Uterus (tissue), 3 donors: ENCODE measurements at regions not wholly inside any gene's neighbourhood (a gene's known extent, or its start where the extent isn't known, plus 50 kb on each side); places are given as distances from the start of the nearest gene placed in this dataset.

Source experiments
- DNase-seq, 2 donors: peaks; one replicate each; pipeline ENCODE4 v3.0.0-alpha.2; 2019 to 2020
- H3K27ac ChIP-seq, 2 donors: fragments of 200-600 bp; sonication (generic); 1 replicate in 1 of 2; 2 replicates in 1 of 2; pipeline ENCODE4 v1.5.1; 2016 to 2018
- H3K27me3 ChIP-seq, 2 donors: fragments of 200-600 bp; sonication (generic); one replicate each; pipeline ENCODE4 v1.5.1; 2018 to 2019; ENCODE audit warnings: control low read depth in 1 of 2
- H3K36me3 ChIP-seq, 2 donors: fragments of 200-600 bp; sonication (generic); one replicate each; pipeline ENCODE4 v1.5.1; 2019; ENCODE audit warnings: control low read depth in 1 of 2
- H3K4me1 ChIP-seq, 2 donors: fragments of 200-600 bp; sonication (generic); one replicate each; pipeline ENCODE4 v1.5.1; 2018 to 2019; ENCODE audit warnings: control low read depth in 1 of 2
- H3K4me3 ChIP-seq, 2 donors: fragments of 200-600 bp; sonication (generic); 1 replicate in 1 of 2; 2 replicates in 1 of 2; pipeline ENCODE4 v1.5.1; 2018 to 2019; ENCODE audit warnings: mild to moderate bottlenecking in 1 of 2
- H3K9me3 ChIP-seq, 2 donors: fragments of 200-600 bp; sonication (generic); one replicate each; pipeline ENCODE4 v1.5.1; 2019; ENCODE audit warnings: control low read depth in 1 of 2
- POLR2A ChIP-seq, 2 donors: fragments of 450-650 bp; IDR thresholded peaks; one replicate each; pipeline ENCODE4 v1.6.1; 2016; ENCODE audit warnings: antibody characterized with exemption in 2 of 2, mild to moderate bottlenecking in 1 of 2, moderate library complexity in 1 of 2
- intact Hi-C: fragments of 100-400 bp; cut with DNase I; formaldehyde crosslinking; loops from one replicate; pipeline ENCODE4 v1.15.1; 2023; ENCODE audit warnings: low total_unique reads
- TF ChIP-seq, protein P1 (sequence below), 4 experiments: fragments of 200-600 bp in 2 of 4; fragments of 450-650 bp in 2 of 4; sonication (generic) in 2 of 4; IDR thresholded peaks; one replicate each; pipeline ENCODE4 v1.5.1; 2016 to 2019; ENCODE audit warnings: antibody characterized with exemption in 4 of 4, mild to moderate bottlenecking in 2 of 4, moderate library complexity in 1 of 4
- donor health status: DM: yes; HTN: yes; CAD: no.

GRCh38 chr4:186881521-186882220 is 158.0 kb upstream of the FAT1 start:
- Histone ChIP-seq H3K4me3 (no peak overlapping the region), H3K27me3 (no peaks in the 10 kb centered on the region), H3K36me3 (no peaks in the 10 kb centered on the region), H3K27ac (no peak overlapping the region), H3K9me3 (no peaks in the 10 kb centered on the region), H3K4me1 (no peaks in the 10 kb centered on the region)
- TF ChIP-seq, protein P1, sequence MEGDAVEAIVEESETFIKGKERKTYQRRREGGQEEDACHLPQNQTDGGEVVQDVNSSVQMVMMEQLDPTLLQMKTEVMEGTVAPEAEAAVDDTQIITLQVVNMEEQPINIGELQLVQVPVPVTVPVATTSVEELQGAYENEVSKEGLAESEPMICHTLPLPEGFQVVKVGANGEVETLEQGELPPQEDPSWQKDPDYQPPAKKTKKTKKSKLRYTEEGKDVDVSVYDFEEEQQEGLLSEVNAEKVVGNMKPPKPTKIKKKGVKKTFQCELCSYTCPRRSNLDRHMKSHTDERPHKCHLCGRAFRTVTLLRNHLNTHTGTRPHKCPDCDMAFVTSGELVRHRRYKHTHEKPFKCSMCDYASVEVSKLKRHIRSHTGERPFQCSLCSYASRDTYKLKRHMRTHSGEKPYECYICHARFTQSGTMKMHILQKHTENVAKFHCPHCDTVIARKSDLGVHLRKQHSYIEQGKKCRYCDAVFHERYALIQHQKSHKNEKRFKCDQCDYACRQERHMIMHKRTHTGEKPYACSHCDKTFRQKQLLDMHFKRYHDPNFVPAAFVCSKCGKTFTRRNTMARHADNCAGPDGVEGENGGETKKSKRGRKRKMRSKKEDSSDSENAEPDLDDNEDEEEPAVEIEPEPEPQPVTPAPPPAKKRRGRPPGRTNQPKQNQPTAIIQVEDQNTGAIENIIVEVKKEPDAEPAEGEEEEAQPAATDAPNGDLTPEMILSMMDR (IDR thresholded peaks at IDR 0.05) = no peak
- no peak for TF ChIP-seq POLR2A (IDR thresholded peaks at IDR 0.05)
- intact Hi-C loops = no loop called here
- DNase-seq = no peak

- H3K9me3 ChIP-seq = no peaks in the 10 kb centered on the region
- no peaks in the 10 kb centered on the region for H3K4me1 ChIP-seq
- intact Hi-C loops = no loop called here
- no peak overlapping the region for H3K4me3 ChIP-seq
- DNase-seq = no peak
- no peaks in the 10 kb centered on the region for H3K27me3 ChIP-seq
- no peak overlapping the region for H3K27ac ChIP-seq
- H3K36me3 ChIP-seq = no peaks in the 10 kb centered on the region
- TF ChIP-seq, protein P1 (IDR thresholded peaks at IDR 0.05) = no peak
- TF ChIP-seq POLR2A (IDR thresholded peaks at IDR 0.05) = no peak
Observed at GRCh38 chr4:186882293-186882692, 158.6 kb upstream of the FAT1 start.

- no peaks in the 10 kb centered on the region for H3K9me3 ChIP-seq
- H3K4me3 ChIP-seq = no peak overlapping the region
- no peaks in the 10 kb centered on the region for H3K27me3 ChIP-seq
- no peak for TF ChIP-seq POLR2A (IDR thresholded peaks at IDR 0.05)
- TF ChIP-seq, protein P1 (IDR thresholded peaks at IDR 0.05) = no peak
- H3K36me3 ChIP-seq = no peaks in the 10 kb centered on the region
- no peak for DNase-seq
- H3K27ac ChIP-seq = no peak overlapping the region
- intact Hi-C loops = no loop called here
- H3K4me1 ChIP-seq = no peaks in the 10 kb centered on the region
Observed at GRCh38 chr4:186885289-186885688, 161.6 kb upstream of the FAT1 start.

- Histone ChIP-seq H3K4me1 (no peaks in the 10 kb centered on the region), H3K4me3 (no peak overlapping the region), H3K36me3 (no peaks in the 10 kb centered on the region), H3K27me3 (no peaks in the 10 kb centered on the region), H3K9me3 (no peaks in the 10 kb centered on the region), H3K27ac (no peak overlapping the region)
- intact Hi-C loops = no loop called here
- DNase-seq = no peak
- TF ChIP-seq, protein P1 (IDR thresholded peaks at IDR 0.05) = no peak
Observed at GRCh38 chr4:186886759-186887158, 163.1 kb upstream of the FAT1 start.

DNA sequence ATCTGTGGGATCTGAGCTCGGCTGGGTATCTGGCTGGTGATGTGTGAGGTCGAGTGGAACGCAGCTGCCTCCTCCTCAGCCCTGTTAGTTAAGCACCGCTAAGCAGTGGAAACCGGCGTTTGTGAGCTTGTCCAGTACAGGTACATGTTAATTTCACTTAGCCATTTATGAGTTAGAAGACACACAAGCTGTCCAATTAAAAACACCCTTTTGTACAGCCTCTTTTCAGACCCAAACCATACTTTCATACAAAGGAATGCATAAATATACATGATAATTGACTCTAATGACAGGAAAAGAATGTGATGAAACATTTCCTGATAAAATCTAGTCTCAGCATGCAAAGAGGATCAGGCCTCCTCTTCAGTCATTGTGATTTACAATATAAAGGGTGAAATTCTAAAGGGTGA is 163.6 kb upstream of the FAT1 start:
- no peaks in the 10 kb centered on the region for H3K36me3 ChIP-seq
- H3K9me3 ChIP-seq = no peaks in the 10 kb centered on the region
- H3K27ac ChIP-seq = no peak overlapping the region
- intact Hi-C loops = no loop called here
- no peaks in the 10 kb centered on the region for H3K27me3 ChIP-seq
- H3K4me1 ChIP-seq = no peaks in the 10 kb centered on the region
- DNase-seq = no peak
- no peak for TF ChIP-seq POLR2A (IDR thresholded peaks at IDR 0.05)
- TF ChIP-seq, protein P1 (IDR thresholded peaks at IDR 0.05) = no peak
- H3K4me3 ChIP-seq = no peak overlapping the region
